Transverse colon (tissue), 4 donors: ENCODE measurements at regions not wholly inside any gene's neighbourhood (a gene's known extent, or its start where the extent isn't known, plus 50 kb on each side); places are given as distances from the start of the nearest gene placed in this dataset.

Source experiments
- DNase-seq: peaks from one replicate; pipeline ENCODE4 v3.0.0-alpha.2; 2019
- H3K27ac ChIP-seq, 4 donors: fragments of 200-600 bp; sonication (generic); 2 replicates each; pipeline ENCODE4 v1.5.1; 2016 to 2018; ENCODE audit warnings: inconsistent platforms in 4 of 4
- H3K27me3 ChIP-seq: fragments of 200-600 bp; sonication (generic); 2 replicates; pipeline ENCODE4 v1.5.1; 2017; ENCODE audit warnings: inconsistent platforms
- H3K36me3 ChIP-seq, 4 donors: fragments of 200-600 bp; sonication (generic); 2 replicates each; pipeline ENCODE4 v1.5.1; 2017 to 2019; ENCODE audit warnings: inconsistent platforms in 4 of 4
- H3K4me1 ChIP-seq, 4 donors: fragments of 200-600 bp; sonication (generic); 2 replicates each; pipeline ENCODE4 v1.5.1; 2017 to 2020; ENCODE audit warnings: inconsistent platforms in 4 of 4
- H3K4me3 ChIP-seq, 4 donors: fragments of 200-600 bp; sonication (generic); 1 replicate in 1 of 4; 2 replicates in 3 of 4; pipeline versions ENCODE4 v1.5.1 to v1.6.1; 2017 to 2019; ENCODE audit warnings: inconsistent platforms in 4 of 4
- H3K9me3 ChIP-seq, 2 donors: fragments of 200-600 bp; sonication (generic); 2 replicates each; pipeline ENCODE4 v1.5.1; 2017 to 2019; ENCODE audit warnings: inconsistent platforms in 2 of 2
- CTCF ChIP-seq, 5 experiments: fragments of 200-600 bp in 3 of 5; fragments of 450-650 bp in 2 of 5; sonication (generic) in 3 of 5; IDR thresholded peaks; 1 replicate in 2 of 5; 2 replicates in 3 of 5; pipeline ENCODE4 v1.5.1; 2016 to 2017; ENCODE audit warnings: antibody characterized with exemption in 5 of 5, inconsistent platforms in 3 of 5, mild to moderate bottlenecking in 2 of 5, moderate library complexity in 1 of 5
- EP300 ChIP-seq: sonication (generic); formaldehyde crosslinking; IDR thresholded peaks from one replicate; pipeline ENCODE4 v1.6.1; 2017; ENCODE audit warnings: antibody characterized with exemption, low read depth
- POLR2A ChIP-seq: fragments of 450-650 bp; IDR thresholded peaks from one replicate; pipeline ENCODE4 v1.6.1; 2016; ENCODE audit warnings: antibody characterized with exemption, mild to moderate bottlenecking, moderate library complexity
- POLR2AphosphoS5 ChIP-seq, 3 donors: sonication (generic); formaldehyde crosslinking; IDR thresholded peaks; one replicate each; pipeline ENCODE4 v1.6.1; 2016; ENCODE audit warnings: antibody characterized with exemption in 3 of 3
- WGBS, 2 donors: methylation state at CpG; one replicate each; pipeline ENCODE4 v1.1.5; 2018; ENCODE audit warnings: low coverage in 1 of 2; 5-methylcytosine and 5-hydroxymethylcytosine counted together
- in situ Hi-C, 4 donors: fragments of 200-750 bp; cut with MboI; loops; one replicate each; pipeline versions ENCODE4 v1.15.0 to v1.15.1; 2017; ENCODE audit warnings: low sequenced_read_pairs in 3 of 4, low pct_ligation_motif_present in 1 of 4, low pct_unique_long_range_greater_than_20kb in 1 of 4
- intact Hi-C: fragments of 100-400 bp; cut with DNase I; formaldehyde crosslinking; loops from one replicate; pipeline ENCODE4 v1.15.1; 2023; ENCODE audit warnings: low total_unique reads

- no peak overlapping the region for H3K4me3 ChIP-seq
- WGBS, 2 donors: 46 to 61% methylated on average over 4 of the region's 4 CpGs
- no peak for DNase-seq
- TF ChIP-seq POLR2AphosphoS5 (IDR thresholded peaks at IDR 0.05) (no peak), POLR2A (no peak)
- no peaks in the 10 kb centered on the region for H3K36me3 ChIP-seq
- no peaks in the 10 kb centered on the region for H3K27me3 ChIP-seq
- intact Hi-C loops: no loop called here
- H3K27ac ChIP-seq: no peak overlapping the region
- no peaks in the 10 kb centered on the region for H3K4me1 ChIP-seq
- no peaks in the 10 kb centered on the region for H3K9me3 ChIP-seq
- in situ Hi-C loops: no loop called here
These were observed 117.7 kb upstream of the GGTLC1 start for GRCh38 chr20:24106150-24106800.

- Histone ChIP-seq H3K27ac (no peak overlapping the region), H3K36me3 (no peaks in the 10 kb centered on the region), H3K4me3 (no peak overlapping the region), H3K27me3 (peaks cover 13% of the 10 kb centered on the region), H3K9me3 (no peaks in the 10 kb centered on the region), H3K4me1 (no peaks in the 10 kb centered on the region)
- intact Hi-C loops: loop anchor here (5.0 kb wide), 1 partner anchor 1394 kb away; no protein-coding TSS in a partner anchor
- 60% methylated on average over 1 of the region's 1 CpG; no CpG with 5 or more reads in 1 of the 2 donors for WGBS, 2 donors
- no peak for DNase-seq
- TF ChIP-seq POLR2AphosphoS5 (IDR thresholded peaks at IDR 0.05): no peak
- no peak for TF ChIP-seq CTCF (IDR thresholded peaks at IDR 0.05)
- TF ChIP-seq EP300: no peak
- in situ Hi-C loops: no loop called here
These were observed 114.3 kb upstream of the GGTLC1 start for GRCh38 chr20:24102749-24103333.

GRCh38 chr20:24102290-24102689, 113.7 kb upstream of the GGTLC1 start:
- no peak for TF ChIP-seq POLR2AphosphoS5 (IDR thresholded peaks at IDR 0.05)
- peak in 1 of 5 experiments; percentile 13 for TF ChIP-seq CTCF (IDR thresholded peaks at IDR 0.05)
- no peak for DNase-seq
- Histone ChIP-seq H3K36me3 (no peaks in the 10 kb centered on the region), H3K9me3 (no peaks in the 10 kb centered on the region), H3K27me3 (peaks cover 13% of the 10 kb centered on the region), H3K27ac (no peak overlapping the region), H3K4me1 (no peaks in the 10 kb centered on the region), H3K4me3 (no peak overlapping the region)
- in situ Hi-C loops: no loop called here
- WGBS, 2 donors: 48 to 64% methylated on average over 6 to 7 of the region's 7 CpGs
- intact Hi-C loops: loop anchor here (5.0 kb wide), 1 partner anchor 1395 kb away; no protein-coding TSS in a partner anchor

- no peaks in the 10 kb centered on the region for H3K9me3 ChIP-seq
- DNase-seq: peak; percentile 25
- in situ Hi-C loops (no loop called here), intact Hi-C loops (loop anchor here (5.0 kb wide), 1 partner anchor 1397 kb away; no protein-coding TSS in a partner anchor)
- H3K4me1 ChIP-seq: no peaks in the 10 kb centered on the region
- peaks cover 13% of the 10 kb centered on the region for H3K27me3 ChIP-seq
- H3K36me3 ChIP-seq: no peaks in the 10 kb centered on the region
- TF ChIP-seq POLR2AphosphoS5 (IDR thresholded peaks at IDR 0.05) (no peak), EP300 (no peak), POLR2A (no peak), CTCF (IDR thresholded peaks at IDR 0.05) (peak; percentile 27 to 63 (median 48))
- no peak overlapping the region for H3K27ac ChIP-seq
- WGBS, 2 donors: 39 to 46% methylated on average over 4 to 5 of the region's 5 CpGs
- no peak overlapping the region for H3K4me3 ChIP-seq
These were observed 111.9 kb upstream of the GGTLC1 start for GRCh38 chr20:24100370-24101011.
